IMR-90 (cell line): ENCODE measurements at regions not wholly inside any gene's neighbourhood (a gene's known extent, or its start where the extent isn't known, plus 50 kb on each side); places are given as distances from the start of the nearest gene placed in this dataset.

ENCODE experiments used
- ATAC-seq: fragments of 200-7000 bp; cut with Tn5 transposase; 2 replicates; pipeline ENCODE4 v1.9.1; 2020; ENCODE audit warnings: low read depth, mild to moderate bottlenecking, moderate library complexity
- BruUV-seq: library from RNA; stranded (reverse); fragments of 400-500 nt; replicated peaks from 2 replicates; lab custom pipeline; 2021; lab: Mats Ljungman, UMichigan
- CTCF ChIA-PET: fragments of 300-600 bp; formaldehyde crosslinking; extraction: SDS; loops from one replicate; lab custom pipeline; 2021; ENCODE audit warnings: antibody characterized with exemption; lab: Yijun Ruan, JAX
- POLR2A ChIA-PET: fragments of 300-600 bp; sonication (Branson Sonifier 250); formaldehyde crosslinking; loops from one replicate; lab custom pipeline; 2022; ENCODE audit warnings: antibody characterized with exemption; ENCODE audit not compliant: unreplicated experiment; lab: Charles Lee
- DNase-seq: peaks from one replicate; pipeline ENCODE4 v3.0.0; 2013
- H2AFZ ChIP-seq: replicated peaks from 2 replicates; pipeline ENCODE3; 2013; ENCODE audit warnings: low read length, mild to moderate bottlenecking; ENCODE audit not compliant: poor library complexity
- H2AK5ac ChIP-seq: 2 replicates; pipeline ENCODE4 v1.6.1; 2013; ENCODE audit warnings: low read depth, low read length, inconsistent platforms
- H2AK9ac ChIP-seq: replicated peaks from 2 replicates; pipeline ENCODE3; 2013; ENCODE audit warnings: mild to moderate bottlenecking, low read depth, low read length, moderate library complexity; ENCODE audit not compliant: poor library complexity
- H2BK120ac ChIP-seq: 2 replicates; pipeline ENCODE4 v1.6.1; 2013; ENCODE audit warnings: low read depth, low read length, inconsistent platforms
- H2BK15ac ChIP-seq: 3 replicates; pipeline ENCODE4 v1.6.1; 2013; ENCODE audit warnings: low read depth, low read length, inconsistent platforms
- H2BK20ac ChIP-seq: 2 replicates; pipeline ENCODE4 v1.6.1; 2013; ENCODE audit warnings: low read depth, mild to moderate bottlenecking, inconsistent platforms, low read length, moderate library complexity
- H2BK5ac ChIP-seq: 2 replicates; pipeline ENCODE4 v1.6.1; 2013; ENCODE audit warnings: mild to moderate bottlenecking, low read depth, low read length, inconsistent platforms; ENCODE audit not compliant: poor library complexity, severe bottlenecking
- H3K14ac ChIP-seq: replicated peaks from 2 replicates; pipeline ENCODE4 v1.6.1; 2013; ENCODE audit warnings: low read depth, low read length, inconsistent platforms
- H3K18ac ChIP-seq: 2 replicates; pipeline ENCODE4 v1.6.1; 2013; ENCODE audit warnings: low read depth, low read length, control low read depth
- H3K23ac ChIP-seq: 2 replicates; pipeline ENCODE4 v1.6.1; 2013; ENCODE audit warnings: low read depth, low read length, inconsistent platforms
- H3K27ac ChIP-seq: 2 replicates; pipeline ENCODE4 v1.5.1; 2013; ENCODE audit warnings: mild to moderate bottlenecking, control low read depth, low read length; ENCODE audit not compliant: insufficient read depth
- H3K27me3 ChIP-seq: 2 replicates; pipeline ENCODE4 v1.6.1; 2013; ENCODE audit warnings: low read length; ENCODE audit not compliant: control insufficient read depth, insufficient read depth
- H3K36me3 ChIP-seq: 2 replicates; pipeline ENCODE4 v1.6.1; 2013; ENCODE audit warnings: low read length, mixed read lengths; ENCODE audit not compliant: control insufficient read depth, insufficient read depth
- H3K4ac ChIP-seq: 2 replicates; pipeline ENCODE4 v1.6.1; 2013; ENCODE audit warnings: low read depth, low read length, inconsistent platforms
- H3K4me1 ChIP-seq: 2 replicates; pipeline ENCODE4 v1.6.1; 2013; ENCODE audit warnings: low read length, mixed read lengths; ENCODE audit not compliant: control insufficient read depth, insufficient read depth
- H3K4me2 ChIP-seq: 2 replicates; pipeline ENCODE4 v1.6.1; 2013; ENCODE audit warnings: low read depth, mild to moderate bottlenecking, control low read depth, low read length, moderate library complexity
- H3K4me3 ChIP-seq: 2 replicates; pipeline ENCODE4 v1.5.1; 2013; ENCODE audit warnings: low read depth, mild to moderate bottlenecking, control low read depth, low read length, moderate library complexity; ENCODE audit not compliant: insufficient read depth
- H3K56ac ChIP-seq: 2 replicates; pipeline ENCODE4 v1.6.1; 2013; ENCODE audit warnings: low read length, inconsistent platforms; ENCODE audit not compliant: insufficient read depth; ENCODE audit errors: extremely low read depth
- H3K79me1 ChIP-seq, 2 experiments: 2 replicates each; pipeline ENCODE4 v1.6.1; 2013; ENCODE audit warnings: low read length in 2 of 2, inconsistent platforms in 1 of 2, low read depth in 1 of 2
- H3K9ac ChIP-seq: 2 replicates; pipeline ENCODE4 v1.6.1; 2013; ENCODE audit warnings: low read depth, low read length, control low read depth
- H3K9me1 ChIP-seq: 2 replicates; pipeline ENCODE4 v1.6.1; 2013; ENCODE audit warnings: low read length, inconsistent platforms; ENCODE audit not compliant: insufficient read depth
- H3K9me3 ChIP-seq: 2 replicates; pipeline ENCODE4 v1.6.1; 2013; ENCODE audit warnings: low read length; ENCODE audit not compliant: control insufficient read depth, insufficient read depth
- H4K20me1 ChIP-seq: 2 replicates; pipeline ENCODE4 v1.6.1; 2013; ENCODE audit warnings: low read length, inconsistent platforms; ENCODE audit not compliant: insufficient read depth
- H4K5ac ChIP-seq: 2 replicates; pipeline ENCODE4 v1.6.1; 2013; ENCODE audit warnings: mild to moderate bottlenecking, low read depth, low read length, control low read depth
- H4K8ac ChIP-seq, 2 experiments: 2 replicates each; pipeline ENCODE4 v1.6.1; 2013; ENCODE audit warnings: low read depth in 2 of 2, low read length in 2 of 2, control low read depth in 1 of 2, inconsistent platforms in 1 of 2
- H4K91ac ChIP-seq: 2 replicates; pipeline ENCODE4 v1.6.1; 2013; ENCODE audit warnings: low read depth, low read length, inconsistent platforms; ENCODE audit not compliant: insufficient read depth
- CEBPB ChIP-seq: IDR thresholded peaks from 2 replicates; pipeline ENCODE4 v1.6.1; 2012; ENCODE audit warnings: low read depth, low read length, improper control_type of control experiment
- MAFK ChIP-seq: IDR thresholded peaks from 2 replicates; pipeline ENCODE4 v1.6.1; 2012; ENCODE audit warnings: low read depth, low read length, improper control_type of control experiment
- MXI1 ChIP-seq: IDR thresholded peaks from 2 replicates; pipeline ENCODE4 v1.6.1; 2012; ENCODE audit warnings: low read depth, mild to moderate bottlenecking, low read length, moderate library complexity, borderline replicate concordance
- RAD21 ChIP-seq: IDR thresholded peaks from 2 replicates; pipeline ENCODE4 v1.6.1; 2012; ENCODE audit warnings: low read length, improper control_type of control experiment
- RFX5 ChIP-seq: IDR thresholded peaks from 2 replicates; pipeline ENCODE4 v1.8.0; 2012; ENCODE audit warnings: low read depth, mild to moderate bottlenecking, low read length, moderate library complexity
- SMC3 ChIP-seq: fragments of 150-350 bp; IDR thresholded peaks from 2 replicates; pipeline ENCODE4 v1.6.1; 2016; ENCODE audit warnings: low read depth, mild to moderate bottlenecking, antibody characterized with exemption, low read length, moderate library complexity
- WGBS, 2 experiments: methylation state at CpG; one replicate each; pipeline versions ENCODE4 v1.1.5 to v1.1.7; 2013; ENCODE audit warnings: missing lambda C conversion rate in 2 of 2; ENCODE audit not compliant: insufficient read length in 1 of 2; ENCODE audit errors: extremely low coverage in 2 of 2; 5-methylcytosine and 5-hydroxymethylcytosine counted together
- dilution Hi-C: fragments of 300-500 bp; cut with HindIII; formaldehyde crosslinking; loops from one replicate; pipeline ENCODE4 v1.14.3; 2018; ENCODE audit warnings: low sequenced_read_pairs; ENCODE audit not compliant: unreplicated experiment
- in situ Hi-C: fragments of 300-500 bp; cut with MboI; formaldehyde crosslinking; loops from 3 replicates; pipeline ENCODE4 v1.14.3; 2019; ENCODE audit warnings: low sequenced_read_pairs, inconsistent platforms, mixed read lengths
- intact Hi-C: fragments of 100-400 bp; cut with micrococcal nuclease; formaldehyde crosslinking; loops from 2 replicates; pipeline ENCODE4 v1.10.0; 2022
- TF ChIP-seq, protein P1 (sequence below): fragments of 150-350 bp; IDR thresholded peaks from 2 replicates; pipeline ENCODE4 v1.6.1; 2017; ENCODE audit warnings: mild to moderate bottlenecking, antibody characterized with exemption, low read length, low read depth
- TF ChIP-seq, protein P2 (sequence below): conservative IDR thresholded peaks from 2 replicates; pipeline ENCODE4 v1.5.1; 2012; ENCODE audit warnings: mild to moderate bottlenecking, low read depth, low read length, improper control_type of control experiment

DNA sequence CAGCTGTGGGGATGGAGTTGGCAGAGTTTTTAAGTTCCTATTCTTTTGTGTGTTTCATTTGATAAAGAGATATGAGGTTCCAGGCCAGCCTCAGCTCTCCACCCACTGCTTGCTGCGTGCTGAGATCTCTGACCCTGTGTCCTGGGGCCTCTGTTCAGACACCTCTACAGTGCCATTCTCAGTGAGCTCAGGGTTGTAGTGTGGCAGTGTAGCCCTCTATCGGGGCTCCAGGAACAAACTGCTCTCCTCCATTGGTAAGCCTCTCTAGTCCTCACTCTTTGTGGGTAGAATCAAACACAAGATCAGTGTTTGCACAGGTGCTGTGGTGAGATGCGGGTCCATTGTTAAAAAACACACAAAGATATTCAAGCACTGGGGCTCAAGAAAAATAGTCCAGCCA, 386.6 kb upstream of the RPS23 start:
- dilution Hi-C loops: no loop called here
- H2AK5ac ChIP-seq: no peak overlapping the region
- TF ChIP-seq, protein P1, sequence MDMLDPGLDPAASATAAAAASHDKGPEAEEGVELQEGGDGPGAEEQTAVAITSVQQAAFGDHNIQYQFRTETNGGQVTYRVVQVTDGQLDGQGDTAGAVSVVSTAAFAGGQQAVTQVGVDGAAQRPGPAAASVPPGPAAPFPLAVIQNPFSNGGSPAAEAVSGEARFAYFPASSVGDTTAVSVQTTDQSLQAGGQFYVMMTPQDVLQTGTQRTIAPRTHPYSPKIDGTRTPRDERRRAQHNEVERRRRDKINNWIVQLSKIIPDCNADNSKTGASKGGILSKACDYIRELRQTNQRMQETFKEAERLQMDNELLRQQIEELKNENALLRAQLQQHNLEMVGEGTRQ: no peak
- no peak for TF ChIP-seq RAD21
- TF ChIP-seq CEBPB: no peak
- TF ChIP-seq MXI1: no peak
- TF ChIP-seq, protein P2, sequence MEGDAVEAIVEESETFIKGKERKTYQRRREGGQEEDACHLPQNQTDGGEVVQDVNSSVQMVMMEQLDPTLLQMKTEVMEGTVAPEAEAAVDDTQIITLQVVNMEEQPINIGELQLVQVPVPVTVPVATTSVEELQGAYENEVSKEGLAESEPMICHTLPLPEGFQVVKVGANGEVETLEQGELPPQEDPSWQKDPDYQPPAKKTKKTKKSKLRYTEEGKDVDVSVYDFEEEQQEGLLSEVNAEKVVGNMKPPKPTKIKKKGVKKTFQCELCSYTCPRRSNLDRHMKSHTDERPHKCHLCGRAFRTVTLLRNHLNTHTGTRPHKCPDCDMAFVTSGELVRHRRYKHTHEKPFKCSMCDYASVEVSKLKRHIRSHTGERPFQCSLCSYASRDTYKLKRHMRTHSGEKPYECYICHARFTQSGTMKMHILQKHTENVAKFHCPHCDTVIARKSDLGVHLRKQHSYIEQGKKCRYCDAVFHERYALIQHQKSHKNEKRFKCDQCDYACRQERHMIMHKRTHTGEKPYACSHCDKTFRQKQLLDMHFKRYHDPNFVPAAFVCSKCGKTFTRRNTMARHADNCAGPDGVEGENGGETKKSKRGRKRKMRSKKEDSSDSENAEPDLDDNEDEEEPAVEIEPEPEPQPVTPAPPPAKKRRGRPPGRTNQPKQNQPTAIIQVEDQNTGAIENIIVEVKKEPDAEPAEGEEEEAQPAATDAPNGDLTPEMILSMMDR: no peak
- no peak for TF ChIP-seq RFX5
- no peak for TF ChIP-seq MAFK
- no peak for TF ChIP-seq SMC3
- H3K23ac ChIP-seq: no peak overlapping the region
- no peaks in the 10 kb centered on the region for H3K4me1 ChIP-seq
- in situ Hi-C loops: no loop called here
- WGBS, 2 experiments: no CpG with 5 or more reads among the region's 3 CpGs
- H3K9me1 ChIP-seq: no peaks in the 10 kb centered on the region
- ChIA-PET POLR2A (no interaction called here), CTCF (no interaction called here)
- no peak overlapping the region for H3K27ac ChIP-seq
- H3K9ac ChIP-seq: no peak overlapping the region
- intact Hi-C loops: no loop called here
- H3K4me3 ChIP-seq: no peak overlapping the region
- no peaks in the 10 kb centered on the region for H3K36me3 ChIP-seq
- no peak overlapping the region for H2BK5ac ChIP-seq
- no peak overlapping the region for H3K14ac ChIP-seq
- no peak overlapping the region for H2BK120ac ChIP-seq
- H2BK15ac ChIP-seq: no peak overlapping the region
- no peak overlapping the region for H4K91ac ChIP-seq
- DNase-seq (no peak), ATAC-seq (no peak)
- no peak overlapping the region for H3K56ac ChIP-seq
- H3K4me2 ChIP-seq: no peak overlapping the region
- no peak overlapping the region for H2AFZ ChIP-seq
- no peak overlapping the region for H4K8ac ChIP-seq
- H4K20me1 ChIP-seq: no peaks in the 10 kb centered on the region
- no peaks in the 10 kb centered on the region for H3K9me3 ChIP-seq
- no TSS peak for BruUV-seq
- no peak overlapping the region for H3K4ac ChIP-seq
- H4K5ac ChIP-seq: no peak overlapping the region
- peaks cover 7% of the 10 kb centered on the region for H3K27me3 ChIP-seq
- H2AK9ac ChIP-seq: no peak overlapping the region
- H2BK20ac ChIP-seq: no peak overlapping the region
- no peaks in the 10 kb centered on the region for H3K79me1 ChIP-seq
- H3K18ac ChIP-seq: no peak overlapping the region
